HEK293T (cell line): ENCODE measurements at regions not wholly inside any gene's neighbourhood (a gene's known extent, or its start where the extent isn't known, plus 50 kb on each side); places are given as distances from the start of the nearest gene placed in this dataset.

ENCODE experiments used
- CTCF ChIA-PET: fragments of 350-600 bp; formaldehyde crosslinking; extraction: SDS; loops from one replicate; lab custom pipeline; 2021; ENCODE audit warnings: antibody characterized with exemption, inconsistent platforms; lab: Yijun Ruan, JAX
- POLR2A ChIA-PET: fragments of 350-600 bp; formaldehyde crosslinking; extraction: SDS; loops from one replicate; lab custom pipeline; 2020; ENCODE audit warnings: antibody characterized with exemption, inconsistent platforms; lab: Yijun Ruan, JAX
- DNase-seq: peaks from one replicate; pipeline ENCODE4 v3.0.0; 2012; ENCODE audit warnings: mixed read lengths; ENCODE audit errors: extremely low spot score
- ARNT ChIP-seq: fragments of 450-650 bp; IDR thresholded peaks from 2 replicates; pipeline ENCODE4 v1.6.1; 2017; ENCODE audit warnings: mild to moderate bottlenecking
- BHLHE40 ChIP-seq: fragments of 450-650 bp; IDR thresholded peaks from 2 replicates; pipeline ENCODE4 v1.6.1; 2016; ENCODE audit warnings: mild to moderate bottlenecking, moderate library complexity, borderline replicate concordance
- CTBP1 ChIP-seq: fragments of 450-650 bp; IDR thresholded peaks from 2 replicates; pipeline ENCODE4 v1.6.1; 2016; ENCODE audit warnings: borderline replicate concordance
- ELF4 ChIP-seq: fragments of 450-650 bp; IDR thresholded peaks from 2 replicates; pipeline ENCODE4 v1.6.1; 2017; ENCODE audit warnings: antibody characterized with exemption
- FOXA1 ChIP-seq: fragments of 450-650 bp; IDR thresholded peaks from 2 replicates; pipeline ENCODE4 v1.6.1; 2016; ENCODE audit warnings: mild to moderate bottlenecking
- FOXK2 ChIP-seq: fragments of 450-650 bp; IDR thresholded peaks from 2 replicates; pipeline ENCODE4 v1.6.1; 2016; ENCODE audit warnings: mild to moderate bottlenecking
- FOXM1 ChIP-seq: fragments of 450-650 bp; IDR thresholded peaks from 2 replicates; pipeline ENCODE4 v1.6.1; 2017; ENCODE audit warnings: mild to moderate bottlenecking, borderline replicate concordance
- HDGF ChIP-seq: fragments of 450-650 bp; IDR thresholded peaks from 2 replicates; pipeline ENCODE4 v1.6.1; 2017; ENCODE audit warnings: antibody characterized with exemption, borderline replicate concordance
- L3MBTL2 ChIP-seq: fragments of 450-650 bp; conservative IDR thresholded peaks from 2 replicates; pipeline ENCODE4 v1.6.1; 2016; ENCODE audit warnings: mild to moderate bottlenecking
- LEF1 ChIP-seq: fragments of 450-650 bp; IDR thresholded peaks from 2 replicates; pipeline ENCODE4 v1.6.1; 2017; ENCODE audit warnings: mild to moderate bottlenecking, borderline replicate concordance
- NFRKB ChIP-seq: fragments of 450-650 bp; IDR thresholded peaks from 2 replicates; pipeline ENCODE4 v1.6.1; 2016; ENCODE audit warnings: mild to moderate bottlenecking, moderate library complexity
- PKNOX1 ChIP-seq: fragments of 450-650 bp; IDR thresholded peaks from 2 replicates; pipeline ENCODE4 v1.6.1; 2016
- SP1 ChIP-seq: fragments of 450-650 bp; IDR thresholded peaks from 2 replicates; pipeline ENCODE4 v1.6.1; 2017
- SUZ12 ChIP-seq: fragments of 450-650 bp; IDR thresholded peaks from 2 replicates; pipeline ENCODE4 v1.6.1; 2016; ENCODE audit warnings: mild to moderate bottlenecking
- TARDBP ChIP-seq: fragments of 450-650 bp; IDR thresholded peaks from 2 replicates; pipeline ENCODE4 v1.6.1; 2016
- ZNF384 ChIP-seq: fragments of 450-650 bp; IDR thresholded peaks from 2 replicates; pipeline ENCODE4 v1.6.1; 2016

DNA sequence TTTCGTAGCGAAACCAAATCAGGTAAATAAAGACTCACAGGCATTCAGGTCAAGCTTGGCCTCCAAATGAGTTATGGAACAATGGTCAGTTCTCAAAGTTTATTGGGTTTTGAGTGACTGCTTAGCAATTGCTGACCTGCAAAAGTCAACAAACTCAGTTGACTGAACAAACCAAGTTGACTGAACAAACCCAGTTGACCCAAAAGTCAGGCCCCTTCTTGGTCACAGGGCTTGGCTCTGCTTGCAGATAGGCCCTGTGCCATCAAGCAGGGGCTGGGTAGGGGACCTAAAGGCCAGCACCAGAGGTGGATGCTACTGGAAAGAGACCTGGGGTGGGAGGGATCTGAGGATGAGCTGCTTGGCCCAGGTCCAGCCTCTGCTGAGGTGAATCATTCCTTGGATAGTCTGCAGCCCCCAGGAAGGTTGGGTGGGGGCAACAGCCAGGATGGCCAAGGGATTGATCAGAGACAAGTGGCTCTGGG lies 64.6 kb downstream of the GADD45G start:
- TF ChIP-seq PKNOX1 = no peak
- TF ChIP-seq CTBP1 = no peak
- TF ChIP-seq BHLHE40 = no peak
- TF ChIP-seq ELF4 = no peak
- TF ChIP-seq HDGF = no peak
- TF ChIP-seq TARDBP = no peak
- TF ChIP-seq SUZ12 = no peak
- TF ChIP-seq ARNT = no peak
- TF ChIP-seq L3MBTL2 = no peak
- TF ChIP-seq ZNF384 = no peak
- TF ChIP-seq FOXA1 = no peak
- TF ChIP-seq SP1 = no peak
- POLR2A ChIA-PET = no interaction called here
- no peak for DNase-seq
- CTCF ChIA-PET = no interaction called here

DNA sequence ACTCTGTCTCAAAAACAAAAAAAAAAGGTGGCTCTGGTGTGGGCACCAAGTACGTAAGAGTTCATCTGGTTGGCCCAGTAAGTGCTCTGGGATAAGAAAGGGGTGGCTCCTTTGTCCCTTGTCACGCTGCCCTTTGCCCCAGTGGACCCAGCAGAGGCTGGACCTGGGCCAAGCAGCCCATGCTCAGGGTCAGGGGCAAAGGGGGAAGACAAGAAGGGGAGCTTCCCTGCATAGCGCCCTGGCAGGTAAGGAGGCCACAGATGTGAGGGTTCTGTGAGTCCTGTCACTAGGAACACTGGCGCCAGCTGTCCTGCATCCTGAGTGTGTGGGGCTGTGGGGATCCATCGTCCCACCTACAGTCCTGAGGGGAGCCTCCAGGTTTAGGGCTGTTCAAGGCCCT lies 65.3 kb downstream of the GADD45G start:
- CTCF ChIA-PET = no interaction called here
- POLR2A ChIA-PET = no interaction called here
- TF ChIP-seq PKNOX1 (no peak), ZNF384 (no peak), NFRKB (no peak), SUZ12 (no peak), HDGF (no peak), SP1 (no peak), BHLHE40 (no peak), TARDBP (no peak), ARNT (no peak), CTBP1 (no peak), FOXA1 (no peak), FOXK2 (no peak), LEF1 (no peak)
- no peak for DNase-seq

GRCh38 chr9:89670801-89671434 lies 66.1 kb downstream of the GADD45G start:
- no peak for DNase-seq
- TF ChIP-seq BHLHE40 = no peak
- TF ChIP-seq L3MBTL2 = no peak
- no peak for TF ChIP-seq TARDBP
- TF ChIP-seq ARNT = no peak
- no peak for TF ChIP-seq PKNOX1
- TF ChIP-seq FOXM1 = no peak
- TF ChIP-seq SP1 = no peak
- CTCF ChIA-PET = no interaction called here
- POLR2A ChIA-PET = no interaction called here

GRCh38 chr9:89674667-89675057 lies 69.8 kb downstream of the GADD45G start:
- ChIA-PET CTCF (no interaction called here), POLR2A (no interaction called here)
- TF ChIP-seq ZNF384 (no peak), SUZ12 (no peak), TARDBP (no peak), FOXK2 (no peak)
- no peak for DNase-seq

GRCh38 chr9:89675058-89675742 lies 70.4 kb downstream of the GADD45G start:
- CTCF ChIA-PET = no interaction called here
- TF ChIP-seq FOXM1 (no peak), BHLHE40 (no peak), TARDBP (no peak), LEF1 (no peak), NFRKB (no peak), L3MBTL2 (no peak), FOXA1 (no peak), SUZ12 (no peak), PKNOX1 (no peak), ARNT (no peak), CTBP1 (no peak), HDGF (no peak), SP1 (no peak), FOXK2 (no peak), ELF4 (no peak), ZNF384 (no peak)
- POLR2A ChIA-PET = no interaction called here
- no peak for DNase-seq

GRCh38 chr9:89676281-89676680 lies 71.5 kb downstream of the GADD45G start:
- no peak for TF ChIP-seq FOXK2
- TF ChIP-seq SUZ12 = no peak
- TF ChIP-seq L3MBTL2 = no peak
- no peak for TF ChIP-seq CTBP1
- no peak for TF ChIP-seq ELF4
- TF ChIP-seq LEF1 = no peak
- no peak for TF ChIP-seq NFRKB
- TF ChIP-seq HDGF = no peak
- no peak for TF ChIP-seq FOXA1
- no peak for TF ChIP-seq PKNOX1
- no peak for TF ChIP-seq FOXM1
- TF ChIP-seq BHLHE40 = no peak
- TF ChIP-seq SP1 = no peak
- TF ChIP-seq TARDBP = no peak
- TF ChIP-seq ZNF384 = no peak
- no peak for TF ChIP-seq ARNT
- ChIA-PET POLR2A (no interaction called here), CTCF (no interaction called here)
- no peak for DNase-seq
